ENCODE measurements at regions not wholly inside any gene's neighbourhood (a gene's known extent, or its start where the extent isn't known, plus 50 kb on each side); places are given as distances from the start of the nearest gene placed in this dataset.
"Not testable (repeated sequence)": the region's sequence is repeated elsewhere in the genome, so short reads cannot be mapped to it uniquely, and the experiment has no call there.

GRCh38 chr10:114730291-114730690, 72.2 kb upstream of the ABLIM1 start:
- no peak for DNase-seq (ENCODE audit: low read depth in 2 of 2)

GRCh38 chr10:114732931-114733330, 74.9 kb upstream of the ABLIM1 start:
- DNase-seq (ENCODE audit: low read depth in 2 of 2) = no peak

GRCh38 chr10:114735946-114736345, 77.9 kb upstream of the ABLIM1 start:
- no peak for DNase-seq (ENCODE audit: low read depth in 2 of 2)

GRCh38 chr10:114743521-114744231, 77.9 kb upstream of the FHIP2A start:
- no peak for DNase-seq (ENCODE audit: low read depth in 2 of 2)

- no peak for DNase-seq (ENCODE audit: low read depth in 2 of 2)
Measured at GRCh38 chr10:114746531-114746930, 75.0 kb upstream of the FHIP2A start.

DNA sequence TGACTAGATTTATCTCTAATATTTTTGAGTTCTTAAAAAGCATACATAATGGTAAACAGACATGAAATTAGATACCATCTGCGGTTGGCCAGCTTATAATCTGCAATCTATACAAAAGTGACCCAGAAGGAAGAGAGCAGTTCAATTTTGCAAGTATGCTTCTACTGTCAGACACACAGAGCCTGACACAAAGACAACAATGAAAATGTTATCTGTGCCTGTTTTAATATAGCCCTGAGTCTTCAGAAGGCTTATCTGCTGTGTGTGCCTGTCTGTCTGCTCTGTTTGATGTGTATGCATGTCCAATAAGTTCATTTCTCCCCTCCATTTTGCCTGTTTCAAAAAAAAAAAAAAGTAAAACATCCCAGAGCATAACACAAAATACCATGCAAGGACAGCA, 73.3 kb upstream of the FHIP2A start:
- no peak for DNase-seq (ENCODE audit: low read depth in 2 of 2)

DNA sequence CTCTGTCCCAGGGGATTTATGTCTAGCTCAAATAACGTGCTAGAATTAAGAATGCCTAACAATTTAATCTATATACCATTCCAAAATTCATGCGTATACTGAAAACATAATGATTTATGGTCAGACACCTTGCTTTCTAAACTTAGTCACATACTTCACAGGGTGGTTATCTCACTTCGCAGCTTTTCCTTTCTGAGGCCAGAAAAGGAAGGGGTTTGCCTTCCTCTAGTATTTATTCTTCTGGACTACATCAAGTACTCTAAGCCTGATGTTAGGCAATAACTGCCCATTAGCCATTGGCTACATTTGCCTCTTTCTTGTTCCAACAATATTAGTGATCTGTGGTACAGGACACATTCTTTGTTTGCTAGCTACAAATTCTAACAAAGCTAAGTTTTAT, 72.6 kb upstream of the FHIP2A start:
- peak; percentile 55 to 92 for DNase-seq (ENCODE audit: low read depth in 2 of 2)

DNA sequence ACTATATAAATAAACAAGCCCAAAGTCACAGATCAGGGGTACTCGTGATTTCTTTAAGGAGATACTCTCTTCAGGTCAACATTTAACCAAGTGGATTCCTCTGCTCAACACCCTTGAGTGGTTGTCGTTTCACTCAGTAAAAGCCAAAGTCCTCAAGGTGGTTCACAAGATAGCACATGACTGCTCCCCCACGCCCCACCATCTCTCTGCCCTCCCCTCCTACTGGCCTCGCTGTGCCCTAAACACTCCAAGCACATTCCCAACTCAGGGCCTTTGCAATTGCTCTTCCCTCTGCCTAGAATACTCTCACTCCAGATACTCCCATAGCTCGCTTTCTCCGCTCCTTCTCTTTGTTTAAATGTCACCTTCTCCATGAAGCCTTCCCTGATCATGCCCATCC, 72.1 kb upstream of the FHIP2A start:
- DNase-seq (ENCODE audit: low read depth in 2 of 2) = no peak

- DNase-seq (ENCODE audit: low read depth in 2 of 2) = no peak
Measured at GRCh38 chr10:114751856-114752255, 69.7 kb upstream of the FHIP2A start.

GRCh38 chr10:114752570-114752969, 69.0 kb upstream of the FHIP2A start:
- not testable (repeated sequence) for DNase-seq (ENCODE audit: low read depth in 2 of 2)

- no peak for DNase-seq (ENCODE audit: low read depth in 2 of 2)
Measured at GRCh38 chr10:114753126-114753525, 68.5 kb upstream of the FHIP2A start.

- DNase-seq (ENCODE audit: low read depth in 2 of 2) = no peak
Measured at GRCh38 chr10:114754445-114755320, 66.9 kb upstream of the FHIP2A start.

- DNase-seq (ENCODE audit: low read depth in 2 of 2) = no peak
Measured at GRCh38 chr10:114755537-114755936, 66.0 kb upstream of the FHIP2A start.

- DNase-seq (ENCODE audit: low read depth in 2 of 2) = peak; percentile 60 to 80
Measured at GRCh38 chr10:114758331-114758730, 63.2 kb upstream of the FHIP2A start.

GRCh38 chr10:114761205-114762193, 60.1 kb upstream of the FHIP2A start:
- no peak for DNase-seq (ENCODE audit: low read depth in 2 of 2)

GRCh38 chr10:114762811-114763210, 58.8 kb upstream of the FHIP2A start:
- DNase-seq (ENCODE audit: low read depth in 2 of 2) = no peak

DNA sequence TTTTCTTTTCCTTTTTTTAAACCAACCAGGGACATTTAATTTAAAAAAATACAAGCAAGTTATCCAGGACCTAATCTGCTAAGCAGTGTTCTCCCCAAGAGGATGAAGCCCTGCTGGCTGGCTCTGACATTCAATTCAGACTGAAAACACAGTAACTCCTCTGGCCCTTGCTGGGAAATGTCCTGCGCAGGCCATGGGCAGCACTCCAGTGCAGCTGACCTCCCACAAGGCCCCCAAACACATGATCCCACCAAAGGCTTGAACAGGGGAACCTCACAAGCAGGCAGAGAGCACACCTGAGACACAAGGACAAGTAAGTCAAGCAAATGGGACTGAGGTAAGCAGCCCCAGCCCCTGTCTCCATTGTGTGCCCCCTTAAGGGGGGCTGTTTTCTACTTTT, 56.9 kb upstream of the FHIP2A start:
- DNase-seq (ENCODE audit: low read depth in 2 of 2) = no peak

- no peak for DNase-seq (ENCODE audit: low read depth in 2 of 2)
Measured at GRCh38 chr10:114766470-114766869, 55.1 kb upstream of the FHIP2A start.

GRCh38 chr10:114767101-114767985, 54.2 kb upstream of the FHIP2A start:
- DNase-seq (ENCODE audit: low read depth in 2 of 2) = peak in 1 of 2 donors; percentile 40

DNA sequence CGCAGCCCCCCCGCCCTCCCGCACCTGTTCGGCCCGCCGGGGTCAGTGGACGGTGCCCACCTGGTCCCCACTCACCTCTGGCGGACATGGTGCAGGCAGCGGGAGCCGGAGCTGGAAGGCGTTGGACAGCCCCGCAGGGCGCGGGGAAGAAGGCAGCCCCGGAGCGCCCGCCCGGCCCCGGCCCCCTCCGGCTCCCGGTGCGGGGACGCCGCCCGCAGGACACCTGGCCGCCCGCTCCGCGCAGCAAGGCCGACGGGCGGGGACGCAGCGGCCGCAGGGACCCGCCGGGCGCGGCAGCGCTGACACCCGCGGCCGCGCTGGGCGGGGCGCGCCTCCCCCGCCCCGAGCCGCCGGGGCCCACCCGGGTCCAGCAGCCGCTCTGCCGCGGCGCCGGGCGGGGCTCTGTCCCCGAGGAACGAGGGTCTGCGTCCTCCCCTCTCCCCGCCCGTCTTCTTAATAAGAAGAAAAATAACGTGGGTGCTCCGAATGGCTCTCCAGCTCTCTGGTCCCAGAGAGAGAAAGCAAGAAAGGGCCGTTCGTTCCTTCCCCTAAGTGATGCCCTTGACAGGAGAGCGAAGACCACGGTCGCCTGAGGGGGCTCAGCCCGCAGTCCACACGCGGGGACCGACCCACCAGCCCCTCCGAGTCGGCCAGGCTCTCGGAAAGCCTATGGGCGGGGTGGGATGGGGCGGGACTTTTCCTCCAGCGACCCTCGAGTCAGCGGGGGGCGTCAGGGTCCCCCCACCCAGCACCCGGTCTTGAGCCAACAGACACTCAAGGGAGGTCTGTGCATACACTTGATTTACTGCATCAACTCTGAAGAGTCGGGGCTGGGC, 53.4 kb upstream of the FHIP2A start:
- DNase-seq (ENCODE audit: low read depth in 2 of 2) = no peak

Measured in dermis microvascular lymphatic vessel endothelial cell (primary cell).